ENCODE measurements at regions not wholly inside any gene's neighbourhood (a gene's known extent, or its start where the extent isn't known, plus 50 kb on each side); places are given as distances from the start of the nearest gene placed in this dataset.

GRCh38 chr2:49780949-49781348, 626.6 kb upstream of the FSHR start:
- TF ChIP-seq CTCF (IDR thresholded peaks at IDR 0.05; ENCODE audit: low read length), result no peak
- no peak for TF ChIP-seq EZH2 (IDR thresholded peaks at IDR 0.05; ENCODE audit: borderline replicate concordance, low read length)

Data from OCI-LY1 (cell line).